ENCODE measurements at regions not wholly inside any gene's neighbourhood (a gene's known extent, or its start where the extent isn't known, plus 50 kb on each side); places are given as distances from the start of the nearest gene placed in this dataset.

- H3K9me2 ChIP-seq (ENCODE audit: insufficient read depth) = peaks cover 4% of the 10 kb centered on the region; the same call in 1 of the 2 replicates
- intact Hi-C loops (cut with micrococcal nuclease; ENCODE audit: unreplicated experiment) = no loop called here
- no peaks in the 10 kb centered on the region for H3K36me3 ChIP-seq (ENCODE audit: low read depth)
- H3K27ac ChIP-seq = no peak overlapping the region
- no peak overlapping the region for H3K4me3 ChIP-seq
- POLR2A ChIA-PET (ENCODE audit: unreplicated experiment) = no interaction called here
- H3K9me3 ChIP-seq (ENCODE audit: insufficient read depth, low read depth) = no peaks in the 10 kb centered on the region
- H3F3A ChIP-seq (ENCODE audit: insufficient read depth, low read depth) = no peaks in the 10 kb centered on the region
- H3K4me2 ChIP-seq = no peak overlapping the region
- TF ChIP-seq EZH2 (IDR thresholded peaks at IDR 0.05; ENCODE audit: low read depth) = no peak
- no peaks in the 10 kb centered on the region for H3K79me2 ChIP-seq (ENCODE audit: low read depth)
- no peaks in the 10 kb centered on the region for H4K20me1 ChIP-seq (ENCODE audit: insufficient read depth)
- H2AFZ ChIP-seq = no peak overlapping the region
- H3K4me1 ChIP-seq (replicated peaks; ENCODE audit: insufficient read depth) = no peaks in the 10 kb centered on the region
- DNase-seq = no peak
- no TSS peak for BruUV-seq (replicated peaks)
- CTCF ChIA-PET = no interaction called here
- H3K27me3 ChIP-seq (ENCODE audit: insufficient read depth, low read depth) = no peaks in the 10 kb centered on the region
Measured at GRCh38 chr2:126307740-126308139, 348.2 kb upstream of the GYPC start.

GRCh38 chr2:126309185-126309584 is 346.8 kb upstream of the GYPC start:
- Histone ChIP-seq H3K36me3 (ENCODE audit: low read depth) (no peaks in the 10 kb centered on the region), H3F3A (ENCODE audit: insufficient read depth, low read depth) (no peaks in the 10 kb centered on the region), H3K27ac (no peak overlapping the region), H3K27me3 (ENCODE audit: insufficient read depth, low read depth) (no peaks in the 10 kb centered on the region), H2AFZ (no peak overlapping the region), H4K20me1 (ENCODE audit: insufficient read depth) (0 out of 2 replicates have a peak, but pooled peaks cover 2% of the 10 kb centered on the region), H3K4me2 (no peak overlapping the region), H3K4me1 (replicated peaks; ENCODE audit: insufficient read depth) (no peaks in the 10 kb centered on the region), H3K9me3 (ENCODE audit: insufficient read depth, low read depth) (no peaks in the 10 kb centered on the region), H3K79me2 (ENCODE audit: low read depth) (no peaks in the 10 kb centered on the region), H3K4me3 (no peak overlapping the region), H3K9me2 (ENCODE audit: insufficient read depth) (peaks cover 4% of the 10 kb centered on the region; the same call in 1 of the 2 replicates)
- no peak for DNase-seq
- ChIA-PET CTCF (no interaction called here), POLR2A (ENCODE audit: unreplicated experiment) (no interaction called here)
- TF ChIP-seq CTCF (conservative IDR thresholded peaks at IDR 0.05) = no peak
- TF ChIP-seq EZH2 (IDR thresholded peaks at IDR 0.05; ENCODE audit: low read depth) = no peak
- intact Hi-C loops (cut with micrococcal nuclease; ENCODE audit: unreplicated experiment) = no loop called here
- no TSS peak for BruUV-seq (replicated peaks)

GRCh38 chr2:126312579-126312978 is 343.4 kb upstream of the GYPC start:
- no peak for TF ChIP-seq EZH2 (IDR thresholded peaks at IDR 0.05; ENCODE audit: low read depth)
- no peak for TF ChIP-seq CTCF (conservative IDR thresholded peaks at IDR 0.05)
- POLR2A ChIA-PET (ENCODE audit: unreplicated experiment) = no interaction called here
- no peak overlapping the region for H3K4me2 ChIP-seq
- H3K79me2 ChIP-seq (ENCODE audit: low read depth) = no peaks in the 10 kb centered on the region
- H3K27me3 ChIP-seq (ENCODE audit: insufficient read depth, low read depth) = no peaks in the 10 kb centered on the region
- no peaks in the 10 kb centered on the region; the same call in 1 of the 2 replicates for H3K9me2 ChIP-seq (ENCODE audit: insufficient read depth)
- no TSS peak for BruUV-seq (replicated peaks)
- H3K4me3 ChIP-seq = no peak overlapping the region
- no peaks in the 10 kb centered on the region for H3K9me3 ChIP-seq (ENCODE audit: insufficient read depth, low read depth)
- CTCF ChIA-PET = no interaction called here
- H3K4me1 ChIP-seq (replicated peaks; ENCODE audit: insufficient read depth) = no peaks in the 10 kb centered on the region
- H3F3A ChIP-seq (ENCODE audit: insufficient read depth, low read depth) = no peaks in the 10 kb centered on the region
- H3K36me3 ChIP-seq (ENCODE audit: low read depth) = no peaks in the 10 kb centered on the region
- DNase-seq = no peak
- no peak overlapping the region for H3K27ac ChIP-seq
- 0 out of 2 replicates have a peak, but pooled peaks cover 2% of the 10 kb centered on the region for H4K20me1 ChIP-seq (ENCODE audit: insufficient read depth)
- intact Hi-C loops (cut with micrococcal nuclease; ENCODE audit: unreplicated experiment) = no loop called here
- no peak overlapping the region for H2AFZ ChIP-seq

- H4K20me1 ChIP-seq (ENCODE audit: insufficient read depth) = 0 out of 2 replicates have a peak, but pooled peaks cover 2% of the 10 kb centered on the region
- POLR2A ChIA-PET (ENCODE audit: unreplicated experiment) = no interaction called here
- intact Hi-C loops (cut with micrococcal nuclease; ENCODE audit: unreplicated experiment) = no loop called here
Measured at GRCh38 chr2:126315828-126316227, 340.1 kb upstream of the GYPC start.

More at GRCh38 chr2:126315828-126316227, 340.1 kb upstream of the GYPC start:
- Histone ChIP-seq H3F3A (ENCODE audit: insufficient read depth, low read depth) (no peaks in the 10 kb centered on the region), H3K4me3 (no peak overlapping the region), H3K9me2 (ENCODE audit: insufficient read depth) (no peaks in the 10 kb centered on the region; the same call in 1 of the 2 replicates), H3K4me2 (no peak overlapping the region), H3K9me3 (ENCODE audit: insufficient read depth, low read depth) (no peaks in the 10 kb centered on the region), H3K79me2 (ENCODE audit: low read depth) (no peaks in the 10 kb centered on the region), H3K4me1 (replicated peaks; ENCODE audit: insufficient read depth) (no peaks in the 10 kb centered on the region), H3K27me3 (ENCODE audit: insufficient read depth, low read depth) (no peaks in the 10 kb centered on the region), H3K27ac (no peak overlapping the region), H3K36me3 (ENCODE audit: low read depth) (no peaks in the 10 kb centered on the region), H2AFZ (no peak overlapping the region)
- no peak for TF ChIP-seq EZH2 (IDR thresholded peaks at IDR 0.05; ENCODE audit: low read depth)
- no peak for TF ChIP-seq CTCF (conservative IDR thresholded peaks at IDR 0.05)
- CTCF ChIA-PET = no interaction called here
- DNase-seq = no peak
- BruUV-seq (replicated peaks) = no TSS peak

Data from PC-9 (cell line).